HEK293 (cell line): ENCODE measurements at regions not wholly inside any gene's neighbourhood (a gene's known extent, or its start where the extent isn't known, plus 50 kb on each side); places are given as distances from the start of the nearest gene placed in this dataset.

ENCODE experiments used
- CTCF ChIA-PET: fragments of 350-600 bp; formaldehyde crosslinking; extraction: SDS; loops from one replicate; lab custom pipeline; 2021; ENCODE audit warnings: antibody characterized with exemption; lab: Yijun Ruan, JAX
- POLR2A ChIA-PET: fragments of 300-600 bp; formaldehyde crosslinking; extraction: SDS; loops from one replicate; lab custom pipeline; 2020; ENCODE audit warnings: antibody characterized with exemption, inconsistent platforms; lab: Yijun Ruan, JAX
- H3K27ac ChIP-seq: fragments of 200-500 bp; sonication (Bioruptor generic); 2 replicates; pipeline ENCODE4 v1.5.1; 2014; ENCODE audit warnings: low read depth, low read length, control low read depth, inconsistent platforms; ENCODE audit errors: extremely low read depth
- H3K36me3 ChIP-seq, 2 experiments: fragments of 200-500 bp in 1 of 2; sonication (Bioruptor generic) in 1 of 2; 1 replicate in 1 of 2; 2 replicates in 1 of 2; pipeline ENCODE4 v1.5.1; 2014 to 2017; ENCODE audit warnings: inconsistent platforms in 2 of 2, low read length in 2 of 2; ENCODE audit not compliant: control insufficient read depth in 2 of 2, insufficient read depth in 1 of 2
- H3K4me1 ChIP-seq: fragments of 200-500 bp; sonication (Bioruptor generic); 2 replicates; pipeline ENCODE4 v1.5.1; 2014; ENCODE audit warnings: mild to moderate bottlenecking, low read length, inconsistent platforms; ENCODE audit not compliant: control insufficient read depth, insufficient read depth
- H3K4me3 ChIP-seq: 2 replicates; pipeline ENCODE4 v1.5.1; 2011; ENCODE audit warnings: low read depth, mild to moderate bottlenecking, control low read depth, low read length, moderate library complexity
- H3K9me3 ChIP-seq: fragments of 200-500 bp; sonication (Bioruptor generic); 2 replicates; pipeline ENCODE4 v1.5.1; 2014; ENCODE audit warnings: low read depth, low read length, inconsistent platforms; ENCODE audit not compliant: control insufficient read depth, insufficient read depth
- BCL11B ChIP-seq: fragments of 450-650 bp; formaldehyde crosslinking; IDR thresholded peaks from 2 replicates; pipeline ENCODE4 v1.5.1; 2016; ENCODE audit warnings: low read depth, missing biosample characterization, missing genetic modification characterization
- ELK4 ChIP-seq: IDR thresholded peaks from 2 replicates; pipeline ENCODE4 v1.6.1; 2011; ENCODE audit warnings: mild to moderate bottlenecking, low read depth, low read length, borderline replicate concordance
- GLI4 ChIP-seq: fragments of 450-650 bp; formaldehyde crosslinking; IDR thresholded peaks from 2 replicates; pipeline ENCODE4 v1.5.1; 2016; ENCODE audit warnings: missing biosample characterization, missing genetic modification characterization
- MYNN ChIP-seq: fragments of 450-650 bp; formaldehyde crosslinking; IDR thresholded peaks from 2 replicates; pipeline ENCODE4 v1.5.1; 2016; ENCODE audit warnings: missing biosample characterization, missing genetic modification characterization, borderline replicate concordance
- PBX3 ChIP-seq: sonication (generic); formaldehyde crosslinking; IDR thresholded peaks from 2 replicates; pipeline ENCODE4 v1.8.1; 2022; ENCODE audit warnings: mild to moderate bottlenecking, moderate library complexity, missing genetic modification reagents
- PRDM1 ChIP-seq: fragments of 450-650 bp; formaldehyde crosslinking; IDR thresholded peaks from 2 replicates; pipeline ENCODE4; 2016; ENCODE audit warnings: missing biosample characterization, missing genetic modification characterization
- RBAK ChIP-seq: fragments of 450-650 bp; formaldehyde crosslinking; IDR thresholded peaks from 2 replicates; pipeline ENCODE4 v1.5.1; 2016; ENCODE audit warnings: missing biosample characterization, missing genetic modification characterization
- ZBTB26 ChIP-seq: fragments of 450-650 bp; formaldehyde crosslinking; optimal IDR thresholded peaks from 2 replicates; pipeline ENCODE3; 2016; ENCODE audit warnings: missing biosample characterization, mild to moderate bottlenecking, missing genetic modification characterization
- ZBTB48 ChIP-seq: fragments of 450-650 bp; formaldehyde crosslinking; IDR thresholded peaks from 2 replicates; pipeline ENCODE4 v1.5.1; 2016; ENCODE audit warnings: missing biosample characterization, missing genetic modification characterization
- ZNF155 ChIP-seq: fragments of 450-650 bp; formaldehyde crosslinking; IDR thresholded peaks from 2 replicates; pipeline ENCODE4 v1.5.1; 2016; ENCODE audit warnings: missing biosample characterization, missing genetic modification characterization
- ZNF239 ChIP-seq: fragments of 450-650 bp; formaldehyde crosslinking; IDR thresholded peaks from 2 replicates; pipeline ENCODE4 v1.5.1; 2016; ENCODE audit warnings: missing biosample characterization, missing genetic modification characterization
- ZNF311 ChIP-seq: fragments of 450-650 bp; formaldehyde crosslinking; IDR thresholded peaks from 2 replicates; pipeline ENCODE4 v1.5.1; 2017; ENCODE audit warnings: missing biosample characterization, missing genetic modification characterization, borderline replicate concordance
- ZNF324 ChIP-seq: fragments of 450-650 bp; formaldehyde crosslinking; IDR thresholded peaks from 2 replicates; pipeline ENCODE4 v1.5.1; 2016; ENCODE audit warnings: missing biosample characterization, missing genetic modification characterization
- ZNF37A ChIP-seq: fragments of 450-650 bp; IDR thresholded peaks from 2 replicates; pipeline ENCODE4 v1.5.1; 2018; ENCODE audit warnings: missing biosample characterization, missing genetic modification characterization
- ZNF423 ChIP-seq: fragments of 450-650 bp; formaldehyde crosslinking; IDR thresholded peaks from 2 replicates; pipeline ENCODE4 v1.5.1; 2016; ENCODE audit warnings: missing biosample characterization, missing genetic modification characterization
- ZNF544 ChIP-seq: fragments of 450-650 bp; formaldehyde crosslinking; IDR thresholded peaks from 2 replicates; pipeline ENCODE4 v1.5.0; 2017; ENCODE audit warnings: missing biosample characterization, missing genetic modification characterization
- ZNF555 ChIP-seq: fragments of 450-650 bp; formaldehyde crosslinking; conservative IDR thresholded peaks from 2 replicates; pipeline ENCODE4 v1.5.1; 2017; ENCODE audit warnings: missing biosample characterization, mild to moderate bottlenecking, missing genetic modification characterization, inconsistent platforms
- ZNF560 ChIP-seq: fragments of 450-650 bp; formaldehyde crosslinking; IDR thresholded peaks from 2 replicates; pipeline ENCODE4 v1.5.1; 2017; ENCODE audit warnings: missing biosample characterization, missing genetic modification characterization, borderline replicate concordance
- ZNF747 ChIP-seq: fragments of 450-650 bp; formaldehyde crosslinking; IDR thresholded peaks from 2 replicates; pipeline ENCODE4 v1.5.1; 2016; ENCODE audit warnings: missing biosample characterization, missing genetic modification characterization
- ZNF791 ChIP-seq: fragments of 450-650 bp; formaldehyde crosslinking; IDR thresholded peaks from 2 replicates; pipeline ENCODE4 v1.5.1; 2016; ENCODE audit warnings: missing biosample characterization, missing genetic modification characterization
- ZSCAN4 ChIP-seq: fragments of 450-650 bp; formaldehyde crosslinking; IDR thresholded peaks from 2 replicates; pipeline ENCODE4 v1.5.1; 2017; ENCODE audit warnings: missing biosample characterization, missing genetic modification characterization

- ChIA-PET CTCF (interaction anchor here (1.4 kb wide), 1 partner anchor 764 kb away, joined by 5 read pairs; no protein-coding TSS in a partner anchor), POLR2A (no interaction called here)
- Histone ChIP-seq H3K36me3 (no peaks in the 10 kb centered on the region), H3K27ac (no peak overlapping the region), H3K4me1 (peaks cover 4% of the 10 kb centered on the region; the same call in 1 of the 2 replicates), H3K4me3 (no peak overlapping the region), H3K9me3 (no peaks in the 10 kb centered on the region)
- TF ChIP-seq ZBTB48 (tag by site-specific recombination): no peak
- no peak for TF ChIP-seq GLI4 (tag by site-specific recombination)
- no peak for TF ChIP-seq ZNF311 (tag by site-specific recombination)
- TF ChIP-seq ZNF239 (tag by site-specific recombination): no peak
- TF ChIP-seq ZNF560 (tag by site-specific recombination): no peak
- TF ChIP-seq MYNN (tag by site-specific recombination): no peak
- TF ChIP-seq RBAK (tag by site-specific recombination): no peak
- no peak for TF ChIP-seq ZNF324 (tag by site-specific recombination)
- TF ChIP-seq ZNF555 (tag by site-specific recombination): no peak
These were observed 476.8 kb upstream of the DEPDC1 start for GRCh38 chr1:68973459-68974244.

GRCh38 chr1:68974447-68974846 lies 477.6 kb upstream of the DEPDC1 start:
- ChIA-PET POLR2A (no interaction called here), CTCF (interaction anchor here (1.4 kb wide), 1 partner anchor 763 kb away, joined by 5 read pairs; no protein-coding TSS in a partner anchor)
- no peaks in the 10 kb centered on the region for H3K4me1 ChIP-seq
- no peaks in the 10 kb centered on the region for H3K36me3 ChIP-seq
- no peaks in the 10 kb centered on the region for H3K9me3 ChIP-seq
- no peak overlapping the region for H3K27ac ChIP-seq
- TF ChIP-seq ZNF791 (tag by site-specific recombination) (no peak), ZBTB26 (tag by site-specific recombination) (no peak), ZNF311 (tag by site-specific recombination) (no peak), ZSCAN4 (tag by site-specific recombination) (no peak), ZNF747 (tag by site-specific recombination) (no peak), PRDM1 (tag by site-specific recombination) (no peak), ELK4 (no peak), ZNF37A (tag by site-specific recombination) (no peak), ZNF155 (tag by site-specific recombination) (no peak), PBX3 (CRISPR knock-in tag) (no peak), ZNF544 (tag by site-specific recombination) (no peak), ZNF423 (tag by site-specific recombination) (no peak), BCL11B (tag by site-specific recombination) (no peak)
- no peak overlapping the region for H3K4me3 ChIP-seq
